GM12864 (cell line): ENCODE measurements at regions not wholly inside any gene's neighbourhood (a gene's known extent, or its start where the extent isn't known, plus 50 kb on each side); places are given as distances from the start of the nearest gene placed in this dataset.

ENCODE experiments used
- DNase-seq: peaks from one replicate; pipeline ENCODE4 v3.0.0-alpha.2; 2011; ENCODE audit warnings: low read depth
- H3K4me3 ChIP-seq: 2 replicates; pipeline ENCODE4 v1.5.1; 2011; ENCODE audit warnings: mild to moderate bottlenecking, low read depth, low read length, control low read depth
- CTCF ChIP-seq: IDR thresholded peaks from 2 replicates; pipeline ENCODE4 v1.5.1; 2011; ENCODE audit warnings: low read depth, mild to moderate bottlenecking, moderate library complexity, low read length, control low read depth, inconsistent platforms; ENCODE audit errors: missing control alignments

- no peak for TF ChIP-seq CTCF
- H3K4me3 ChIP-seq, result no peak overlapping the region
- DNase-seq, result no peak
Observed at GRCh38 chrX:39721566-39722279, 376.0 kb downstream of the BCOR start.

- H3K4me3 ChIP-seq, result no peak overlapping the region
- DNase-seq, result no peak
- TF ChIP-seq CTCF, result no peak
Observed at GRCh38 chrX:39724544-39724943, 373.2 kb downstream of the BCOR start.

GRCh38 chrX:39725114-39725513, 372.6 kb downstream of the BCOR start:
- no peak for TF ChIP-seq CTCF
- no peak overlapping the region for H3K4me3 ChIP-seq
- no peak for DNase-seq

GRCh38 chrX:39725928-39726619, 371.7 kb downstream of the BCOR start:
- no peak for TF ChIP-seq CTCF
- DNase-seq, result no peak
- H3K4me3 ChIP-seq, result no peak overlapping the region

GRCh38 chrX:39726771-39727170, 371.0 kb downstream of the BCOR start:
- H3K4me3 ChIP-seq, result no peak overlapping the region
- no peak for TF ChIP-seq CTCF
- no peak for DNase-seq

DNA sequence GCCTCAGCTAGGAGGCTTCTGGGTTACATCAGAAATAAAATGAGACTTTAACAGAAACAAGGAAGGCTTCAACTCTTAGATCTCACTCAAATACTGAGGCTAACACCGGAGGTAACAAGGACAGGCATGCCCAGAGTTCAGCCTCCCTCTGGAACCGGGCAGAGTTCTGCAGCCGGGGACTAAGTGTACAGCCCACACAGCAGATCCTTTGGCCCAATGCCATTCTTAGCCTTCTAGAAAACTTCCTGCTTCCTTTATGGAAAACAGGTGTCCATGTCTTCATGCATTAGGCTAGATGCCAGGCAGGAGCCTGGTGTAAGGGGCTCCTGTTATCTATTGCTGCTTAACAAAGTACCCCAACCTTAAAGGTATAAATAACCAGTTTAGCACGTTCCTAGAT, 369.7 kb downstream of the BCOR start:
- no peak for TF ChIP-seq CTCF
- no peak for DNase-seq
- H3K4me3 ChIP-seq, result no peak overlapping the region
